Fibroblast of skin of left biceps (primary cell): ENCODE measurements at regions not wholly inside any gene's neighbourhood (a gene's known extent, or its start where the extent isn't known, plus 50 kb on each side); places are given as distances from the start of the nearest gene placed in this dataset.
"Not testable (repeated sequence)": the region's sequence is repeated elsewhere in the genome, so short reads cannot be mapped to it uniquely, and the experiment has no call there.

Experiments
- DNase-seq, 2 experiments: peaks; one replicate each; pipeline ENCODE4 v3.0.0-alpha.2; 2013; ENCODE audit warnings: low read depth in 2 of 2

GRCh38 chr20:50328996-50329898, 138.6 kb downstream of the CEBPB start:
- no peak for DNase-seq

- DNase-seq, result no peak
Observed at GRCh38 chr20:50329981-50330503, 139.4 kb downstream of the CEBPB start.

GRCh38 chr20:50330504-50331313, 140.1 kb downstream of the CEBPB start:
- no peak for DNase-seq

GRCh38 chr20:50331469-50332363, 141.1 kb downstream of the CEBPB start:
- DNase-seq, result no peak

GRCh38 chr20:50332491-50332980, 141.9 kb downstream of the CEBPB start:
- no peak for DNase-seq

- DNase-seq, result no peak
Observed at GRCh38 chr20:50333131-50333670, 142.6 kb downstream of the CEBPB start.

GRCh38 chr20:50333812-50334211, 143.2 kb downstream of the CEBPB start:
- peak; percentile 63 to 68 for DNase-seq

- DNase-seq, result not testable (repeated sequence)
Observed at GRCh38 chr20:50334512-50334911, 143.9 kb downstream of the CEBPB start.

GRCh38 chr20:50335105-50335504, 144.5 kb downstream of the CEBPB start:
- no peak for DNase-seq

- no peak for DNase-seq
Observed at GRCh38 chr20:50335866-50336265, 145.2 kb downstream of the CEBPB start.

- DNase-seq, result no peak
Observed at GRCh38 chr20:50336661-50337060, 146.0 kb downstream of the CEBPB start.

- no peak for DNase-seq
Observed at GRCh38 chr20:50337521-50338466, 147.2 kb downstream of the CEBPB start.

GRCh38 chr20:50338479-50339391, 148.1 kb downstream of the CEBPB start:
- no peak for DNase-seq

GRCh38 chr20:50339466-50339901, 148.9 kb downstream of the CEBPB start:
- no peak for DNase-seq

GRCh38 chr20:50340541-50340940, 149.9 kb downstream of the CEBPB start:
- no peak for DNase-seq

- no peak for DNase-seq
Observed at GRCh38 chr20:50341050-50341449, 150.4 kb downstream of the CEBPB start.

- no peak for DNase-seq
Observed at GRCh38 chr20:50341880-50342637, 151.4 kb downstream of the CEBPB start.

GRCh38 chr20:50342638-50343102, 152.0 kb downstream of the CEBPB start:
- no peak for DNase-seq
